ENCODE measurements at regions not wholly inside any gene's neighbourhood (a gene's known extent, or its start where the extent isn't known, plus 50 kb on each side); places are given as distances from the start of the nearest gene placed in this dataset.
"Not testable (repeated sequence)": the region's sequence is repeated elsewhere in the genome, so short reads cannot be mapped to it uniquely, and the experiment has no call there.

DNA sequence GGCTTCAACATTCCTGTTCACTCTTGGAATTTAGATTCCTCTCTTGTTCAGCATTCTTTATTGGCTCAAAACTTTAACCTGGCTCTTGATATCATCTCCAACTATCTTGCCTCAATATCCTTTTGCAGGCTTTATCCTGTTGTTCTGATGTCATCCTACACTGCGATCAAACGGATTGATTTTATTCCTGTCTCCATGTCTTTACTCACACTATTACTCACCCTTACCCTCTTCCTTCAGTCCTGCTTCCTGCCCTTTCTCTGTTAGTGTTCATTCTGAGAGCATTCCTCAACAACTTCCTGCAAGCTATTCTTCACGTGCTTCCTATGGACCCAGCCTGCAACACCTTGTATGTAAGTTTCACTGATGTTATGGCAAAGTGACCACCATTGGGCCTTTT is 264.7 kb downstream of the RNF152 start:
- Histone ChIP-seq H3K9me3 (peaks cover 0 to 6% (median 0%) of the 10 kb centered on the region in 11 donors), H3K4me1 (no peaks in the 10 kb centered on the region), H3K36me3 (no peaks in the 10 kb centered on the region), H3K4me3 (no peak overlapping the region), H3K27ac (no peak overlapping the region), H3K27me3 (no peaks in the 10 kb centered on the region)
- no peak for ATAC-seq
- 36% methylated on average over 3 of the region's 3 CpGs for WGBS, 2 donors
- DNase-seq, result no peak
- no peak for TF ChIP-seq CTCF (IDR thresholded peaks at IDR 0.05)
- intact Hi-C loops (cut with DNase I), result loop anchor here in 1 of 10 donors (5.0 kb wide), 1 partner anchor 504 kb away; no protein-coding TSS in a partner anchor

DNA sequence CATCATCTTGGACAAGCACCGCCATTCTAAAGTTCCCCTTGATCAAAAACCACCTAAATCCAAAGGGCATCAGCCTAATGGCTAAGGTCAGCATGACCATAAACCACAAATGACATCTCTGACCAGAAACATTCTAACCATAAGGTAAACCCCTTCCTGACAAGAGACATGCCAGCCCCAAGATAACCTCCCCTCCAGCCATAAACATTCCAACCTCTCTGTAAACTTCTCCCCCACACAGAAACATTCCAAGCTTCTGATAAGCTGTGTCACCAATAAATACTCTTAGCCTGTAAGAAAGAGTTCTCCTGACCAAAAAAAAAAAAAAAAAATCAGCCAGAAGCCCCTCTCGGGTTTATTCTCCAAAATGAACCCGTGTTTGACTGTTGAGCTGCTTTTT is 268.2 kb downstream of the RNF152 start:
- not testable (repeated sequence) for DNase-seq, H3K27me3 ChIP-seq, H3K36me3 ChIP-seq, H3K4me3 ChIP-seq, H3K27ac ChIP-seq, H3K9me3 ChIP-seq, H3K4me1 ChIP-seq, ATAC-seq
- intact Hi-C loops (cut with DNase I), result loop anchor here in 1 of 10 donors (5.0 kb wide), 1 partner anchor 508 kb away; no protein-coding TSS in a partner anchor
- 94 to 95% methylated on average over 3 of the region's 3 CpGs for WGBS, 2 donors

DNA sequence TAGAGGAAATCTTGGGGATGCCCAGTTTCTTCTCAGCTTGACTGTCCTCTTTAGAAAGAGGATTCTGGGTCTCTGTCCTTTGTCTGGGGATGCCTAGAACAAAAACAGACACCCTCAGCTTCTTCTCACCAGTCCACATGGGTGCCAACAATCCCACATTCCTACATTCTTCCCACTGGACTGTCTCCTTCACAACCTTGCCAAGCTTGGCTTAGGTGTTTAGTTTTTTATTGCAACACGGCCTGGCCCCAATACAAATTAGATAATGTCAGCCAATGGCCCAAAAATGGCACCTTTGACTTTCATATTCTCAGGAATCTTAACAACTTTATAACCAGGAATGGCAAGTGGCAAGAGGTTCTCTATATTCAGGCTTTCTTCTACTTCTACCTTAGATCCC is 273.0 kb downstream of the RNF152 start:
- Histone ChIP-seq H3K9me3 (peaks cover 0 to 15% (median 0%) of the 10 kb centered on the region in 11 donors), H3K4me1 (peaks cover 0 to 4% (median 0%) of the 10 kb centered on the region in 9 donors), H3K36me3 (no peaks in the 10 kb centered on the region), H3K4me3 (no peak overlapping the region), H3K27me3 (no peaks in the 10 kb centered on the region), H3K27ac (no peak overlapping the region)
- intact Hi-C loops (cut with DNase I), result no loop called here
- TF ChIP-seq CTCF (IDR thresholded peaks at IDR 0.05), result no peak
- no peak for ATAC-seq
- DNase-seq, result no peak
- WGBS, 2 donors, result 50 to 86% methylated on average over 1 of the region's 1 CpG

DNA sequence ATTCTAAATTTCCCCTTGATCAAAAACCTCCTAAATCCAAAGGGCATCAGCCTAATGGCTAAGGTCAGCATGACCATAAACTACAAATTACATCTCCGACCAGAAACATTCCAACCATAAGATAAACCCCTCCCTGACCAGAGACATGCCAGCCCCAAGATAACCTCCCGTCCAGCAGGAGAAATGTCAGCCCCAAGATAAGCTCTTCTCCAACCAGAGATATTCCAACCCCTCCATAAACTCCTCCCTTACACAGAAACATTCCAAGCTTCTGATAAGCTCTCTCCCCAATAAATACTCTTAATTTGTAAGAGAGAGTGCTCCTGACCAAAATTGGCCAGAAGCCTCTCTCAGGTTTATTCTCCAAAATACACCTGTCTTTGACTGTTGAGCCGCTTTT is 274.0 kb downstream of the RNF152 start:
- no peaks in the 10 kb centered on the region for H3K27me3 ChIP-seq
- intact Hi-C loops (cut with DNase I), result no loop called here
- H3K9me3 ChIP-seq, result peaks cover 0 to 14% (median 0%) of the 10 kb centered on the region in 11 donors
- 62 to 75% methylated on average over 3 of the region's 3 CpGs for WGBS, 2 donors
- H3K36me3 ChIP-seq, result no peaks in the 10 kb centered on the region
- no peak for TF ChIP-seq CTCF (IDR thresholded peaks at IDR 0.05)
- DNase-seq, result no peak
- H3K4me1 ChIP-seq, result peaks cover 0 to 4% (median 0%) of the 10 kb centered on the region in 9 donors
- H3K4me3 ChIP-seq, result no peak overlapping the region
- ATAC-seq, result no peak
- H3K27ac ChIP-seq, result no peak overlapping the region

GRCh38 chr18:61616111-61616610 is 276.6 kb downstream of the RNF152 start:
- Histone ChIP-seq H3K9me3 (peaks cover 0 to 14% (median 0%) of the 10 kb centered on the region in 11 donors), H3K36me3 (no peaks in the 10 kb centered on the region), H3K27ac (no peak overlapping the region), H3K27me3 (no peaks in the 10 kb centered on the region), H3K4me1 (peaks cover 0 to 4% (median 0%) of the 10 kb centered on the region in 9 donors), H3K4me3 (no peak overlapping the region)
- intact Hi-C loops (cut with DNase I), result no loop called here
- ATAC-seq, result no peak
- no peak for DNase-seq
- no peak for TF ChIP-seq CTCF (IDR thresholded peaks at IDR 0.05)
- 92 to 93% methylated on average over 4 of the region's 4 CpGs for WGBS, 2 donors

All from heart right ventricle (tissue), 16 donors.